Fibroblast of villous mesenchyme (primary cell): ENCODE measurements at regions not wholly inside any gene's neighbourhood (a gene's known extent, or its start where the extent isn't known, plus 50 kb on each side); places are given as distances from the start of the nearest gene placed in this dataset.

Source experiments
- DNase-seq: peaks from one replicate; pipeline ENCODE4 v3.0.0-alpha.2; 2010; ENCODE audit warnings: low read depth
- H3K4me3 ChIP-seq: 2 replicates; pipeline ENCODE4 v1.5.1; 2011; ENCODE audit warnings: low read depth, mild to moderate bottlenecking, low read length
- CTCF ChIP-seq: IDR thresholded peaks from 2 replicates; pipeline ENCODE4 v1.5.1; 2012; ENCODE audit warnings: low read depth, mild to moderate bottlenecking, low read length; ENCODE audit not compliant: insufficient read depth

DNA sequence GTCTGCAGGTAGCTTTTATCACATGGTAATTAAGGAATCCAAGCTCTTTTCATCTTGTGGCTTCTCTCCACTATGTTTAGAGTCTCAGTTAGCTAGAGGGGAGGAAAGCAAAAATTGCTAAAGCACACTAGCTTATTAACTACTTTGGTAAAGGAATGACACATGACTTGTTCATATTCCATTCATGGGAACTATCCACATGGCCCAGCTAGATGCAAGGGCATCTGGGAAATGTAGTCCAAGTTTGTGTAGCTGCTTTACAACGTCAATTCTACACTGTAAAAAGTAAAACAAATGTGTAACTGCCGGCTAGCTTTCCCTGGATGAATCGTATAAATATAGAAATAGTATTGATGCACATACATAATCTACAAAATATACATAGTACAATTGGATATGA is 244.5 kb upstream of the LRFN5 start:
- no peak overlapping the region for H3K4me3 ChIP-seq
- no peak for TF ChIP-seq CTCF
- no peak for DNase-seq

DNA sequence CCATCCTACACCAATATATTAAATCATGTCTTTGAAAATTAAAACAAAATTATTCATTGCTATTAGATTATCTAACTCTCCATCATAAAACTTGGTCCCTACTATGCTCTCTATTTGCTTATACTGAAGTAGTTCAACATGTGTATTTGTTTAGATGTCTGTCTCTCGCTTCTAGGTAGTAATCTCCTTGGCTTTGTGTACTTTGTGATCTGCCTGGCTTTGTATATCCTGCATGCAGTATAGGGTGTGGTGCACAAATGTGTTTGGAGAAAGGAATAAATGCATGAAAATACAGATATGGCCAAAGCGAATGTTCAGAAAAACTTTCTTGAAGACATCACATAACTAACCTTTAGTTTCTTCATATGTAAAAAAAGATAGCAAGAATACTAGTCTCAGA is 246.6 kb upstream of the LRFN5 start:
- TF ChIP-seq CTCF = no peak
- no peak for DNase-seq
- no peak overlapping the region for H3K4me3 ChIP-seq

DNA sequence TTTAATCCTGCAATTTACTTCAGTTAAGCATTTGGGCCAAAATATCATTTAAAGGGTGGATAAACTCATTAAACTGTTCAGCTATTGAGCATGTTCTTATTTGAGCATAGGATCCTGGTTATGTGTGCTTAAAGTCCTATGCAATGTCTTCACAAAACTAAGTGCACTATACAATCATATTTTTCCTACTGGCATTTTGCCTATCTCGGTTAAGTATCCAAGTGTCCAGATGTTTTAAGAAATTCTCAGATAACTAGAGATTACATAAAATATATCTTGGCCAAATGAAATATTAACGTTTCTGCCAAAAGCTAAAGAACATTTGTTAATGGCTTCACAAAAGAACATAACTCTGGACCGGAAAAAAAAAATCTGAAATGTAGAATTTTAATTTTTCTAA is 250.8 kb upstream of the LRFN5 start:
- no peak for DNase-seq
- TF ChIP-seq CTCF = no peak
- H3K4me3 ChIP-seq = no peak overlapping the region

- DNase-seq = no peak
- no peak overlapping the region for H3K4me3 ChIP-seq
- TF ChIP-seq CTCF = no peak
These were observed 256.2 kb upstream of the LRFN5 start for GRCh38 chr14:41350476-41350875.

GRCh38 chr14:41349289-41349910 is 257.3 kb upstream of the LRFN5 start:
- H3K4me3 ChIP-seq = no peak overlapping the region
- no peak for TF ChIP-seq CTCF
- no peak for DNase-seq

DNA sequence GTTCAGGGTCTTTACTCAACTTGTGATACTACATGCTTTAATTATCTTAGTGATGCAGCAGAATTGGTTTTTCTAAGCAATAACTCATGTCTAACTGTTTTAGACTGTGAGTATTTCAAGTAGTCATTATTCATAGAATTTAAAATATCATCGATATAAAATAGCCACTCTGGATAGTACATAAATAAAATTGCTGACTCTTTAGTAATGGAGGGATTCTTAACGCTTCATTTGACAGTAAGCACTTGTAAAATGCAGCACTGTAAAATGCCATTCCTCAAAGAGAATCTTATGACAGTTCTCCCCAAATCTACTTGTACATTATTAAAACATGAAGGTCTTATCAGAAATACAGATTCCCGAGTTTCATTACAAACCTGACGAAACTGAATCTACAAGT is 262.8 kb upstream of the LRFN5 start:
- DNase-seq = no peak
- no peak overlapping the region for H3K4me3 ChIP-seq
- TF ChIP-seq CTCF = no peak

DNA sequence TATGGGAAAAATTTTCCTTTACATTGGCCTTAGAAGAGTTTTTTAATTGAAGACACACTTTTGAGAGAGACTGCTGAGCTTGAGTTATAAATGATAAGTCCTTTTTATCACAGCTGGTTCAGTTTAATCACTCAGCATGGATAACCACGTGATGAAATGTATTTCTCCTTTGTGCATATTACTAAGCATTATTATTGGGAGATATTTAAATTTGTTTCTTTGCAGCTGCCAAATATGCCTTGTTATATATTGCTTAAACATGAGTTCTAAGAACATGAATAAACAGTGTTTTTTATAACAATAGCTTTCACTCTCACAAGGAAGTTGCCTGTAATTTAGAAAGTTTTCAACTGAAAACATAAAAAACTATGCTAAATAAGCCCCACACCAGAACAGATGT is 293.5 kb upstream of the LRFN5 start:
- no peak overlapping the region for H3K4me3 ChIP-seq
- no peak for TF ChIP-seq CTCF

More for the DNA sequence above, 293.5 kb upstream of the LRFN5 start:
- no peak for DNase-seq
